MV-4-11 (cell line): ENCODE measurements at regions not wholly inside any gene's neighbourhood (a gene's known extent, or its start where the extent isn't known, plus 50 kb on each side); places are given as distances from the start of the nearest gene placed in this dataset.

ENCODE experiments used
- DNase-seq: peaks from one replicate; lab custom pipeline; 2025; lab: John Stamatoyannopoulos, UW

DNA sequence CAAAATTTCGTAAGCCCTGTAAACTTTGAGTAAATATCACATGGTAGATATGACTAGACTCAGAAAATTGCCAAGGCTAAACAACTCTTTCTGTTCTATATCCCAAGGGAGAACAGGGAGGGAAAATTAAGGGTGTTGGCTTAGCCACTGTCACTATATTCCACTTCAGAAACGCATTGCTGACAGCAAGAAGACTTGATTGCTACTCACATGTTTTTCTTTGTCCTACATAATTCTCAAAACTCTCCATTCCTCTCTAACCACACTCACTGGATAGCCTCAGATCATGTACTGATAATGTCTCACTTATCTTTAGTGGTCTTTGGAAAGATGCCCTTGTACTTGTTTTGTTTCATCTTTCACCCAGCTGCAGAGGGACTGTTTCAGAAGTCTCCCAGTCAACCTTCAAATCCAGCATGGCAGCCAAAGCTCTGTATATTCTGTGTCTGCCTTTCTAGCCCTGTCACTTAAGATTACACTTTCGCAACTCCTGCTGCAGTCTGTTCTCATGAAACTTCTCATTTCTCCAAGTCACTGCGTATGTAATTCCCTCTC is 582.4 kb upstream of the FZD8 start:
- DNase-seq: no peak

DNA sequence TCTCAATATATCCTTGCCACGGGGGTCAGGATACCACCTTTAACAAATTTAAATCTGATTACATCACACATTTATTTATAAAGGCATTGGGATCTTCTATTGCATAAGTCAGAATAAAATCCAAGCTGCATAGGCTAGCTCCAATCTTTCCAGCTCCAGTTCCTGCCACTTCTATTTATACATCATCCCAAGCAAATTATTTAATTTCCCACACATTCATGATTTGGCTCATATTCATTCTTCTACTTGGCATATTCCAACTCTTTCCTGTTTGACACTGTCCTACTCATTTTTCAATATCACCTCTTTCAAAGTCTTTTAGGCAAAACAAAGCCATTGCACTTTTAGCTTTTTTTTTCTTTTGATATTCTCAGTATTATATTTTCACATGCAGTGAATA is 579.0 kb upstream of the FZD8 start:
- no peak for DNase-seq

DNA sequence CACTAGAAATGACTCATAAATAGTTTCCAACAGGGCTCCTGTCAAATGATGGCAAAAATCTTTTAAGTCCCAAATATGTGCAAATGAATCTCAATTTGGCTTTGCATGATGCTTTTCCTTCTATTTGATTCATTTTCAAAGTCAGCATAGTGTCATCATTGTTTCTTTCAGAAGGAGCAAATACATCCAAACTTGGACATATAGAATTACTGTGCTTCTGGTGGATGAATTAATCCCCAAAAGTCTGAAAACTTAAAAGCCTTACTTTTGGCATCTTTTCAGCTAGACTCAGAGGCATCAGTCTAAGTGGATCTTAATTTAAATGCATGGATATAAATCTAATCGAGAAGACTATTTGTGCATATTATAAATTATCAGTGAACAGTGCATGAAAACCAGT is 578.1 kb upstream of the FZD8 start:
- DNase-seq: no peak

DNA sequence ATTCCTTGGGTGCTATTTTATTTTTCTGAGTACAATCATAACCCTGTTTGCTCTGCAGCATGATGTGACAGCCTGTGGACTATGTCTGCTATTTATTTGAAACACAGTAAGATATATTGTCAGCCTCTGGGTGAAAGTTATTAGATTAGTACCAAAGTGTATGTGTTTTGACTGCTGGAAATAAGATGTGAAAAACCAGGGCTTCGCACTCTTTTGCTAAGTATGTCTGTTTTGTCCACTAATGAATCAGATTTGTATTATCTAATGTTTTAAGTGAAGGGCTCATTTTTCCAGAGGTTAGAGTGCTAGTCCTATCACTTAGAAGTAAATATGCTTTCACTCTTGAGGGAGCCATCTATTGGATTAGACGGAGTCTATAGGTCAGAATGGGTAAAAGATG is 569.8 kb upstream of the FZD8 start:
- no peak for DNase-seq

DNA sequence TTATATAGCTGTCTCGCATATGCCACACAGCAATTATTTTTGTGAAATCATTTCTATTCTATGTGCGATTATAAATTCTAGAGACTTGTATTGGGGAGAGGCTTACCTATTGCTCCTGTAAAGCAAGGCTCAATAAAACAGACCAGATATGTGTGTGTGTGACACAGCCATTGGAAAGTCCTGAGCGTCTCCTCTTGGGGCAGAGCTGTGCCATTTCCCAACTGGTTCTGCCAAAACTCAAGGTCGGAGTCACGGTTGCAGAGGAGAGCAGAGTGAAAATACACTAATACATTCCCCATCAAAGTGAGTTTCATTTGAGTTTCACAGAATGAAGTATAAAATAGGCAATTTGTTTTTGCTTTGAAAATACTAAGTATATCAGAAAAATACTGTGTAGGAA is 567.4 kb upstream of the FZD8 start:
- no peak for DNase-seq

DNA sequence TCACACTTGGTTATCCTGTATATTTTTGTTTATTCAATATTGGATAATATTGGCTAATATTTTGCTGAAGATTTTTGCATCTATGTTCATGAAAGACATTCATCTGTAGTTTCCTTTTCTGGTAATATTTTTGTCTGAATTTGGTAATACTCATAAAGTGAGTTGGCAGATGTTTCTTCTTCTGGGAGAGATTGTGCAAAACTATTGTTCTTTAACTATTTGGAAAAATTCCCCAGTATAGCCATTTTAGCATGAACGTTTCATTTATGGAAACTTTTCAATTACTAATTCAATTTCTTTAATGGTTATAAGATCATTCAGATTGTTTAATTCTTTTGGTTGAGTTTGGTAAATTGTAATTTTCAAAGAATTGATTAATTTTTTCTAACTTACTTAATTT is 560.8 kb upstream of the FZD8 start:
- no peak for DNase-seq

DNA sequence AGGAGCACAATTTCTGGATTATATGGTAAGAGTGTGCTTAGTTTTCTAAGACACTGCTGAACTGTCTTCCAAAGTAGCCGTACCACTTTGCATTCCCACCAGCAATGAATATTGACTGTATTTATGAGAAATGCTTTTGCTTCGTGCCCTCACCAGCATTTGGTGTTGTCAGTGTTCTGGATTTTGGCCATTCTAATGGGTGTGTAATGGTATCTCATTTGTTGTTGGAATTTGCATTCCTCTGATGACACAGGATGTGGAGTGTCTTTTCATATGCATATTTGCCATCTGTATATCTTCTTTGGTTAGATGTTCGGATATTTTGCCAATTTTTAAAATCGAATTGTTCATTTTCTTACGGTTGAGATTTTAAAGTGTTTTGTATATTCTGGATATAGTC is 558.5 kb upstream of the FZD8 start:
- no peak for DNase-seq

DNA sequence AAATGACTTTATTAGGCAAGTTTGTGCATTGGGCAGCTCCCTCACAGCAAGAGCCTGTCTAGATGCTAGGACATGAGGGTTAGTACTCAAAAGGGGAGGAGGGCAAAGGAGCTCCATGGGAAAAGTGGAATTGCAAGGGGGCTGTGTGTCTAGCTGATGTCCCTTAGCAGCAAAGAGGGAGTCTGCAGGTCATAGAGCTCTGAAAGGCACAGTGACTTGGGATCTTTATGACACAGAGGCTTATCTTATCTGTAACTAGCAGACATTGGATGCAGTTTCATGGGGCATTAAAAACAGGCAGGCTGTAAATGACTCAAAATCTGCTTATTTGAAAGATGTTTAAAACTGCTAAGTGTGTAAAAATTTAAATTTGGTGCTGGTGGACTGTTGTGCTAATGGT is 556.2 kb upstream of the FZD8 start:
- no peak for DNase-seq

DNA sequence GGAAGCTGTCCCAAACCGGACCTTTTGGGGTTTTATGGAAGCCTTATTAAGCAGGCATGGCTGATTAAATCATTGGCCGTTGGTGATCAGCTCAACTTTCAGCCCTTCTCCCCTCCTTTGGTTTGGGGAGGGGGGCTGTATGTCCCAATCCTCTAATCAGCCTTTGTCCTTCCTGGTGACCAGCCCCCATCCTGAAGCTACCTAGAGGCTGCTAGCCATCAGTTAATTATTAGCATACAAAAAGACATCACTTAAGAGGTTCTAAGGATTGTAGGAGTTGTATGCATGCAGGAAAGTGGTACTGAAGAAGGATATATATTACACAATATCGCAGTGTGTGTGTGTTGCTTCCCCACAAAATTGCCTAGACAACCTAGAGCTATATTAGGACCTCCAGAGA is 553.3 kb upstream of the FZD8 start:
- no peak for DNase-seq

DNA sequence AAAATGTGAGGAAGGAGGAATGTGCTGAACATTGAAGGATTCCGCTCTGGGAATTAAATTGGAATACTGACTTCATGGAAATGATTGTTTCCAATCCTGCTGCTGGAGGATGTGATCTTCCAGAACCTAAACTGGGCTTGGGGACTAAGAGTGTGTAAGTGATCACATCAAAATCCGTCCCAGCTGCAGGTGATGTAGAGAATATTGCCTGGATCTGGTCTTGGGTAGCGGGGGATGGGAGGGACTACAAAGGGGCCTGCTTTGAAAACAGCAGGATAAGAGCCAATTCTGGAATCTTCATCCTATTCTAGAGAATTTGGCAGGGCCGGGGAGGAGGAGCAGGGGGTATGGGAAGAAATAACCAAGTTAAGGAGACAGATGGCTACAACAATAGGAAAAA is 552.2 kb upstream of the FZD8 start:
- no peak for DNase-seq

DNA sequence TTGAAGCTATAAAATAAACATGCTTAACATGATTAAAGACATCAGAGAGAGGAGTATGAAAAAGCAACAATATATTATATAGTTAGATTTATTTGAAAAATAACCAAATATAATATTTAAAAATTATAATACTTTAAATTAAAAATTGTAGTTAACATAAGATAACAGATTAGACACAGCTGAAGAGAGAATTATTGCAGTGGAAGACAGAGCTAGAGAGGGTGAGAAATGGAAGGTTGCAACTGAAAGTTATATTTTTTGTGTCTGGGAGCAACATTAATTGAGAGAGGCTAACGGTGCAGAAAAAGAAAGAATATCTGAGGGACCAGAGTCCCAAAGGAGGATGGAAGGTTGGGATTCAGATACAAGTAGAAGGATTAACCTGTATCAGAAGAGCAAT is 548.9 kb upstream of the FZD8 start:
- no peak for DNase-seq

DNA sequence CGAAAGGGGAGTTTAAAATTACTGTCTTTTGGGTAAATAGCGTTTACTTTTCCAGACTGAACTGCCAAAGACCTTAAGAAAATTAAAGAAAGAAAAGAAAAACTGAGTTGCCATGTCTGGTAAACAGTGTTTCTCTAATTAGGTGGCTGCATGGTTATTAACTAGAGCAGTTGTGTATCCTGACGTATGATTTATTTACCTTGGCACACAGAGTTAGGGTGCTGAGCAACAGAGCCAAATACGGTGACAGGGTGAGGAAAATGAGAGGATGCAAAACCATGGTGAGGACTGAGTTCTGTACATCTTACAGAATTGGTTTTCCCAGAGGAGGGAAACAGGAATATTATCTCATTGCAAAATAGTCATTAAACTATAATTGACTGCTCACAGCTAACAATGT is 546.4 kb upstream of the FZD8 start:
- DNase-seq: no peak

DNA sequence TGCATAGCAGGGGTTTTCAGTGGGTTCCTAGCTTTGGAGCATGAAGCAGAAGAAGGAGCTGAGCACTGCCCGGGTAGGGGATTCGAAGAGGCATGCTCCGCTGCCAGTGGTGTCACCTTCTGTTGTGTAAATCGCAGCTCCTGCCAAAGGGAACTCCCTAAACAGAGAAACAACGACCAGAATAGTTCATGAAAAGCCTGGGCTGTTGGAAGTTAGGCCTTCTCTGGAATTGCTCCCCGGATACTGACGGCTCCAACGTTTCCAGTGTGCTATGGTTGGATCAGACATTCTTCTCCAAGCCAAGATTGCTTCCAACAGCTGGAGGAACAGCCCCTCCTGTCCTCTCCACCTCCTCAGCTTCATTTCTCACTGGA is 546.0 kb upstream of the FZD8 start:
- DNase-seq: no peak

DNA sequence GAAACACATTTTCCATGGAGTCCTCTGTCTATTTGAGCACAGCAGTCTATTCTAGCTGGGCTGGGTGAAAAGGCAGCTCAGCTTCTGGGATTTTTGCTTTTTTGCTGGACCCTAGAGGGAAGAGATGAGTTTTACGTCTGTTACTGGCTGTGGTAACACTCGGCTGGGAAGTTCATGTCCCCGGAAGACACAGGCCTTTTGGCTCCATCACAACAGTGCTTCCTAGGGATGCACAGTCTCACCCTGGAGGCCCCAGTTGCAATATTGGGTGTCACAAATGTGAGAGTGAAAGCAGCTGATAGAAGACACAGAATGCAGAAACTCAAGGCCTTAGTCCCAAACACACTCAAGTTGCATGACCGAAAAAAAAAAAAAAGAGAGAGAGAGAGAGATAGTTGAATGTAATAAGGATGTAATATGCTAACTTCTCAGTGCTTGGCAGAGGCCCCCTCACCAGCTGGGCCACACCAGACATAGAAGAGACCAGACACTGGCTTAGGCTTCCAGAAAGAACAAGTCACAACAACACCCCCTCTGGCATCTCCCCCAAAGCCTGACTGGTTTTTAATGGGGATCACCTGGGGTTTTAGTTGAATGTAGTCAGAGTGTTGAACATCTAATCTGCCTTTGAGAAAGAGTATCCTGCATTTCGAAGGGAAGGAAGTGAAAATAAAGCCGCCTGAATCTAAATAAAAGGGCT is 545.4 kb upstream of the FZD8 start:
- no peak for DNase-seq

DNA sequence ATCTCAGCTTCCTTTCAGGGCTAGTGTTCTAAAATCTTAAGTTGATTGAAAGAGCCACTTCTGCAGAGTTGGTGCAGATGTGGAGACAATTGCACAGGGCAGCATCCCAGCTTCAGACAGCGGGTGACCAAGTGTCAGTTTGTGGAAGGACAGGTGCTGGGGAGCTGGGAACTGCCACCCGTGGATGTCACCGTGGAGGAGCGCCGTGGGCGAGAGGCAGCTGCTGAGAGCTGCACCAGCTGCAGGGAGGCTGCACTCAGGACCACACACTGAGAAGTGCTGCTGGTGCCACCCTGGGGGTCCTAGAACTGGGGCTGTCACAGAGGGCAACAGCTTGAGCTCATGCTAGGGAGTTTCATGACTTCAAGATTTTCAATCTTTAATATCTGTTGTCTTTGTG is 543.0 kb upstream of the FZD8 start:
- no peak for DNase-seq

DNA sequence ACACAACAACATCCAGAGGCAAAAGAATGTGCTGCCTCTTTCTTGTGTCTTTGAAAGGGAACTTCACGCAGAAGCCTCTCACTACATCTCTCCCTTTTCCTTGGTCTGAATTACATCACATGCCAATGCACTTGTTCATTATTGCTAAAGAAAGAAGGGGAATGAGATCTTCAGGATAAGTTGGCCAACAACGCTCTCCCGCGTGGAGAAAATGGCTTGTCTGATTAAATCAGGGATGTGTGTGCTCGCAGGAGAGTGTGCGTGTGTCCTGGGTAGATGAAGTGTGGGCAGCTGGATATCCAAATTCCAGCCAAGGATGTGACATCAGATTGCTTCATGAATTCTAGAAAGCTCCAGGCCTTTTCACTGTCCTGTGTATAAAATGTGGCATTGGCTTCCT is 541.6 kb upstream of the FZD8 start:
- no peak for DNase-seq

DNA sequence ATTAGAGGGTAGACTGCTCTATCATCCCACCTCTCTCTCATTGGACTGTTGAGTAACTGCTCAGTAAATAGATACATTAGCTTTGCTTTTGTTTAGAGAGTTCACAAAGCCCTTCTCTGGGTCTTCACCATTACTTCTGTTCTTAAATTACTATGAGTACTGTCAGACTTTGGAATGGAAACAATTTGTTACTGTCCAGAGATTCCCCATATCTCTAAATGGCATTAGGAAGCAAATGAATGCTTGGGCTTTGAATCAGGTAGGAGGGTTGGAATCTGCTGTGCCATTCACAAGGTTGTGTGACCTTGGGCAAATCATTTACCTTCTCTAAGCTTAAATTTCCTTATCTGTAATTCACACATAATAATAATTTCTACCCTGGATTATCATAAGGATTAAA is 541.0 kb upstream of the FZD8 start:
- no peak for DNase-seq

DNA sequence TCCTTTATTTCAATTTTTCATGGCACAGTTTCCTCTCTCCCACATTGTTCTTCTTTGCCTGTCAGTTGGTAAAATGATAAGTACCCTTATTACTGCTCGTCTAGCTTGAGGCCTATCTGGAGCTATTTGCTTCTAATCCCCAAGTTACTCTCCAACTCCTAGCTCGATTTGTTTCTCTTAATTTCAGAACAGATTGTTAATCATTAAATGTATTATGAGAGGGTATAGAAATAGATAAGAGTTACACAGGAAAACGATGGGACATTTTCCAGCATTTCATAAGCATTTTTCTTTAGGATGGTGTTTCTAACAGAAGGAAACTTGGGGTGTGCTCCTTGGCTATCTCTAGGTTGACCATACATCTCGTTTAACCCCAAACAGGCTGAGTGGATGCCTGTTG is 540.5 kb upstream of the FZD8 start:
- no peak for DNase-seq

DNA sequence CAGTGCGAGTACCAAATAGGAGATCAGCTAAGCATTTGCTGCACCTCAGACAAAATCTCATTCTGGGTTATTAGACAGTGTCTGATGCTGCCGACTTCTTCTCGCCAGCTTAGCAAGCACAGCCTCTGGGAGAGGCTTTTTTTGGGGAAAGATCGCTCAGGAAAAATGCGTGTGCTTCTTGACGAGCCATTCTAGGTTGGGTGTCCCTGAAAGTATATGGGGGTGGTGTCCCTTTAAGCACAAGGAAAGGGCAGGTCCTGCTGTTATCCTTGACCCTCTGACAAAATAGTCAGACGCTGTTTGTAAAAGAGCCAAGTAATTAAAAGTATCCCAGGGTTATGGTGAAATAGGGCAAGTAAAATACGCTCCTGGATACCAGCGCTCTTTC is 540.1 kb upstream of the FZD8 start:
- DNase-seq: no peak

DNA sequence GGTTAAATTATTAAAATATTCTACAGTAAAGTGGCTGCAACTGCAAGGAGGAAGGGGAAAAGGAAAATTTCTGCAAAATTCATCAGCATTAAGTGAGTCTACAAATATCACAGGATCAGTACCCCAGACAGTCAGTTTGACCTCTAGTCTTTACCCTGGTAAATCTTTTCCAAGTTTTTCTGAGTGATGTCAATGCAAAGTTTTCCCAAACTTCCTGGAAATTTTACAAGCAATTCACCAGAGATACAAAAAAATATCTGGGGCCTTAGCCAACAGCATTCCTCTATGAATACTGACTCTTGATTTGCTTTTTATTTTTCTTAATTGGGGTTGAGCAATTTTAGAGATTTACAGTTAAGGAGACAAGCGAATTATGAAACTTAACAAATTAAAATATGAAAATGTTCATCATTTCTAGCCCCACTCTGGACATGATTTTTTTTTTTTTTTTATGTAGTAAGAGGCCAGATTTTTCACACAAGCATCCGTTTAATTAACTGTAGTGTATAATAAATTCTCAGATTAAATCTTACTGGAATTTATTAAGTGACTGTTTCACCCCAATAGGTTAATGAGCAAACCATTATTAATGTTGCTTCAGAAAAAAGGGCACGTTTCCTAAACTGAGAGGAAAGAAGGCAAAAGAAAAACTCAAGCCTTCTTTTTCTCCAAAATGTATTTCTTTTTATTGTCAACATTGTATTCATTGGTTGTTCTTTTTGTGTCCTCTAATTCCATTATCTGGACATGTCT is 539.5 kb upstream of the FZD8 start:
- no peak for DNase-seq

DNA sequence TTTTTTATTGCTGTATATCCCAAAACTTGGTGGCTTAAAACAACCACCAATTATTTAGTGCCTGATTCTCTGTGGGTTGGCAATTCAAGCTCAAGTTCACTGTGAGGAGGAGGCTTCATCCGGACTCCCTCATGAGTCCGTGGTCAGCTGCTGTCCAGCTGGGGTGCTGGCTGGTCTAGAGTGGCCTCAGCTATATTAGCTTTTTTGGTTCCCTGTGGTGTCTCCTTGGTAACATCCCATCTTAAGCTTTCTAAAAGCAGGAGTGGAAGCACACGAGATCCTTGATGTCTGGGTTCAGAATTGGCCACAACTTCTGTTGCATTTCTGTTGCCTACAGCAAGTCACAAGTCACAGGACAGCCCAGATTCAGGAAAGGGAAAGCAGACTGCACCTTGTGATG is 536.5 kb upstream of the FZD8 start:
- DNase-seq: no peak

DNA sequence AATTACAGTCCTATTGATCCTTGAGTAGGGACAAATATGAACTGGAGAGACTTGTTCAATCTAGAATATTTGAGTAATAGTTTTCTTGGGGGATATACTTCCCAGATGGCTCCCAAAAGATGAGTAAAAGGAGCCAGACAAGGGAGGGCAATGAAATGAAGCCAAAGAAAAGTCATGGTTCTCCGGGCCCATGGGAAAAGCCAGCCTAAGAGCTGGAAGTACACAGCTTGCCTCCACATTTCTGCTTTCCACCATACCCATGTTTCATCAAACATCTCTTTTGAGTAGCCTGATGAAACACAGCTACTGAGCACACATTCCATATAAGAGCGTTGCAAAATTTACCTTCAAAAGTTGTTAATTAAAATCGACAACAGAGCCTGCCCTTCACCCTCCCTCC is 535.0 kb upstream of the FZD8 start:
- no peak for DNase-seq

DNA sequence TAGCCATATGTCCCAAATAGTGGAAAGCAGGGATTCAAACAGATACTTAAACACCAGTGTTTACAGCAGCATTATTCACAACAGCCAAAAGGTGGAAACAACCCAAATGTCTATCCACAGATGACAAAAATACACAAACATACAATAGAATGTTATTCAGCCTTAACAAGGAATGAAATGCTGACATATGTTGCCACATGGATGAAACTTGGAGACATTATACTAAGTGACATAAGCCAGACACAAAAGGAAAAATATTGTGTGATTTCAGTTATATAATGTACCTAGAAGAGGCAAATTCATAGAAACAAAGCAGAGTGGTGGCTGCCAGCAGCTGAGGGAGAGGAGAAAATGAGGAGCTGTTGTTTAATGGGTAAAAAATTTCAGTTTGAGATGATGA is 533.9 kb upstream of the FZD8 start:
- DNase-seq: no peak

DNA sequence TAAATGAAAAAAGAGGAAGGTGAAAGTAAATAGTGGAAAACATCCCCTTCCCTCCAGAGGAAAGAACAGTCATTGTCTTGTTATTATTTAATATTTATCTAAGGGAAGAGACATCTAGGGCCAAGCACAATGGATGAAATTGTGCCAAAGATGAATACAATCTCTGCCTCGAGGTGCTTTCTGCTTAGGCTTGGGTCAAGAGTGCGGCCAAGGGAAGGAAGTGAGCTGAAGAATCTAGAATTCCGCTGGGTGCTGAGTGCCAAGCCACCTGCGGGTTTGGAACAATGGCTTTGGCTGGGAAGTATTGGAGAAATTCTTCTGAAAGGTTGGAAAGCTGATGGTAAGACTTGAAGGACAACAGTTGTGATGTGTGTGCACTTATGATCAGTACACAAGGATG is 531.3 kb upstream of the FZD8 start:
- DNase-seq: no peak
